ENCODE measurements at regions not wholly inside any gene's neighbourhood (a gene's known extent, or its start where the extent isn't known, plus 50 kb on each side); places are given as distances from the start of the nearest gene placed in this dataset.

- no peak for DNase-seq (ENCODE audit: low spot score)
These were observed 58.2 kb downstream of the MEX3B start for GRCh38 chr15:81987628-81988027.

- DNase-seq (ENCODE audit: low spot score) = no peak
These were observed 62.3 kb downstream of the MEX3B start for GRCh38 chr15:81983497-81983896.

- DNase-seq (ENCODE audit: low spot score) = no peak
These were observed 63.0 kb downstream of the MEX3B start for GRCh38 chr15:81982808-81983207.

GRCh38 chr15:81981908-81982307 is 63.9 kb downstream of the MEX3B start:
- no peak for DNase-seq (ENCODE audit: low spot score)

GRCh38 chr15:81977464-81977863 is 68.4 kb downstream of the MEX3B start:
- no peak for DNase-seq (ENCODE audit: low spot score)

GRCh38 chr15:81968691-81969090 is 77.1 kb downstream of the MEX3B start:
- no peak for DNase-seq (ENCODE audit: low spot score)

- DNase-seq (ENCODE audit: low spot score) = no peak
These were observed 79.2 kb downstream of the MEX3B start for GRCh38 chr15:81966631-81967030.

GRCh38 chr15:81962482-81962881 is 83.3 kb downstream of the MEX3B start:
- no peak for DNase-seq (ENCODE audit: low spot score)

GRCh38 chr15:81959196-81959595 is 86.6 kb downstream of the MEX3B start:
- no peak for DNase-seq (ENCODE audit: low spot score)

- DNase-seq (ENCODE audit: low spot score) = no peak
These were observed 88.1 kb downstream of the MEX3B start for GRCh38 chr15:81957698-81958097.

GRCh38 chr15:81955382-81956062 is 90.3 kb downstream of the MEX3B start:
- DNase-seq (ENCODE audit: low spot score) = no peak

- no peak for DNase-seq (ENCODE audit: low spot score)
These were observed 91.5 kb downstream of the MEX3B start for GRCh38 chr15:81954158-81954783.

GRCh38 chr15:81950841-81951414 is 94.9 kb downstream of the MEX3B start:
- DNase-seq (ENCODE audit: low spot score) = no peak

- DNase-seq (ENCODE audit: low spot score) = no peak
These were observed 97.1 kb downstream of the MEX3B start for GRCh38 chr15:81948751-81949150.

GRCh38 chr15:81948222-81948621 is 97.6 kb downstream of the MEX3B start:
- DNase-seq (ENCODE audit: low spot score) = no peak

GRCh38 chr15:81947548-81947947 is 98.3 kb downstream of the MEX3B start:
- no peak for DNase-seq (ENCODE audit: low spot score)

- no peak for DNase-seq (ENCODE audit: low spot score)
These were observed 100.7 kb downstream of the MEX3B start for GRCh38 chr15:81945014-81945615.

GRCh38 chr15:81942655-81943195 is 103.1 kb downstream of the MEX3B start:
- DNase-seq (ENCODE audit: low spot score) = no peak

- DNase-seq (ENCODE audit: low spot score) = no peak
These were observed 103.7 kb downstream of the MEX3B start for GRCh38 chr15:81942157-81942556.

- no peak for DNase-seq (ENCODE audit: low spot score)
These were observed 104.3 kb downstream of the MEX3B start for GRCh38 chr15:81941479-81941878.

GRCh38 chr15:81940467-81941451 is 105.1 kb downstream of the MEX3B start:
- DNase-seq (ENCODE audit: low spot score) = no peak
